Tibial nerve (tissue), 4 donors: ENCODE measurements at regions not wholly inside any gene's neighbourhood (a gene's known extent, or its start where the extent isn't known, plus 50 kb on each side); places are given as distances from the start of the nearest gene placed in this dataset.

ENCODE experiments used
- DNase-seq, 2 donors: peaks; one replicate each; pipeline ENCODE4 v3.0.0-alpha.2; 2019; ENCODE audit warnings: low spot score in 2 of 2
- H3K27ac ChIP-seq, 4 donors: fragments of 200-600 bp; sonication (generic) in 3 of 4; one replicate each; pipeline ENCODE4 v1.5.1; 2017 to 2019; ENCODE audit warnings: mild to moderate bottlenecking in 1 of 4
- H3K27me3 ChIP-seq, 2 donors: fragments of 200-600 bp; sonication (generic) in 1 of 2; one replicate each; pipeline versions ENCODE4 v1.5.1 to v1.6.0; 2017 to 2019
- H3K36me3 ChIP-seq, 3 donors: fragments of 200-600 bp; sonication (generic); one replicate each; pipeline ENCODE4 v1.5.1; 2018 to 2019
- H3K4me1 ChIP-seq, 4 donors: fragments of 200-600 bp; sonication (generic) in 3 of 4; one replicate each; pipeline ENCODE4 v1.5.1; 2017 to 2019
- H3K4me3 ChIP-seq, 4 donors: fragments of 200-600 bp; sonication (generic) in 3 of 4; one replicate each; pipeline ENCODE4 v1.5.1; 2017 to 2019; ENCODE audit warnings: mild to moderate bottlenecking in 1 of 4, moderate library complexity in 1 of 4
- H3K9me3 ChIP-seq, 4 donors: fragments of 200-600 bp; sonication (generic) in 3 of 4; one replicate each; pipeline ENCODE4 v1.5.1; 2017 to 2019
- CTCF ChIP-seq, 5 experiments: fragments of 200-600 bp in 3 of 5; fragments of 450-650 bp in 2 of 5; sonication (generic) in 3 of 5; IDR thresholded peaks; one replicate each; pipeline ENCODE4 v1.5.1; 2016 to 2019; ENCODE audit warnings: antibody characterized with exemption in 5 of 5, mild to moderate bottlenecking in 3 of 5, moderate library complexity in 2 of 5
- EP300 ChIP-seq, 2 donors: sonication (generic); formaldehyde crosslinking; IDR thresholded peaks; one replicate each; pipeline ENCODE4 v1.6.1; 2017; ENCODE audit warnings: antibody characterized with exemption in 2 of 2, mild to moderate bottlenecking in 1 of 2
- POLR2A ChIP-seq, 2 donors: fragments of 450-650 bp; IDR thresholded peaks; one replicate each; pipeline ENCODE4 v1.6.1; 2017; ENCODE audit warnings: antibody characterized with exemption in 2 of 2, mild to moderate bottlenecking in 2 of 2, moderate library complexity in 2 of 2
- WGBS, 2 donors: methylation state at CpG; one replicate each; pipeline ENCODE4 v1.1.5; 2018; 5-methylcytosine and 5-hydroxymethylcytosine counted together

GRCh38 chr6:73942592-73943186 lies 246.7 kb downstream of the CD109 start:
- H3K4me3 ChIP-seq: no peak overlapping the region
- no peak for DNase-seq
- H3K9me3 ChIP-seq: peaks cover 0 to 12% (median 3%) of the 10 kb centered on the region in 4 donors
- 83 to 86% methylated on average over 3 of the region's 3 CpGs for WGBS, 2 donors
- H3K27ac ChIP-seq: no peak overlapping the region
- TF ChIP-seq CTCF (IDR thresholded peaks at IDR 0.05) (no peak), EP300 (IDR thresholded peaks at IDR 0.05) (no peak), POLR2A (IDR thresholded peaks at IDR 0.05) (no peak)
- no peaks in the 10 kb centered on the region for H3K27me3 ChIP-seq
- H3K36me3 ChIP-seq: no peaks in the 10 kb centered on the region
- H3K4me1 ChIP-seq: no peaks in the 10 kb centered on the region

- Histone ChIP-seq H3K36me3 (no peaks in the 10 kb centered on the region), H3K4me3 (no peak overlapping the region), H3K9me3 (peaks cover 0 to 4% (median under 1%) of the 10 kb centered on the region in 4 donors), H3K27me3 (no peaks in the 10 kb centered on the region), H3K27ac (no peak overlapping the region), H3K4me1 (no peaks in the 10 kb centered on the region)
- TF ChIP-seq EP300 (IDR thresholded peaks at IDR 0.05) (no peak), POLR2A (IDR thresholded peaks at IDR 0.05) (no peak), CTCF (IDR thresholded peaks at IDR 0.05) (no peak)
- no peak for DNase-seq
Observed at GRCh38 chr6:73941892-73942291, 245.9 kb downstream of the CD109 start.

- no peak for DNase-seq
- H3K4me3 ChIP-seq: no peak overlapping the region
- H3K4me1 ChIP-seq: no peaks in the 10 kb centered on the region
- TF ChIP-seq CTCF (IDR thresholded peaks at IDR 0.05) (no peak), POLR2A (IDR thresholded peaks at IDR 0.05) (no peak), EP300 (IDR thresholded peaks at IDR 0.05) (no peak)
- H3K27ac ChIP-seq: no peak overlapping the region
- H3K9me3 ChIP-seq: no peaks in the 10 kb centered on the region
- no peaks in the 10 kb centered on the region for H3K36me3 ChIP-seq
- H3K27me3 ChIP-seq: no peaks in the 10 kb centered on the region
Observed at GRCh38 chr6:73937805-73938204, 241.8 kb downstream of the CD109 start.

GRCh38 chr6:73932866-73933265 lies 236.9 kb downstream of the CD109 start:
- no peak for DNase-seq
- Histone ChIP-seq H3K27me3 (no peaks in the 10 kb centered on the region), H3K36me3 (no peaks in the 10 kb centered on the region), H3K4me3 (no peak overlapping the region), H3K9me3 (peaks cover 0 to 20% (median 4%) of the 10 kb centered on the region in 4 donors), H3K27ac (no peak overlapping the region), H3K4me1 (no peaks in the 10 kb centered on the region)
- TF ChIP-seq EP300 (IDR thresholded peaks at IDR 0.05): no peak
- TF ChIP-seq POLR2A (IDR thresholded peaks at IDR 0.05): no peak
- no peak for TF ChIP-seq CTCF (IDR thresholded peaks at IDR 0.05)

GRCh38 chr6:73929405-73929804 lies 233.4 kb downstream of the CD109 start:
- Histone ChIP-seq H3K4me1 (no peaks in the 10 kb centered on the region), H3K9me3 (peaks cover 0 to 33% (median 4%) of the 10 kb centered on the region in 4 donors), H3K36me3 (no peaks in the 10 kb centered on the region), H3K27me3 (no peaks in the 10 kb centered on the region), H3K4me3 (no peak overlapping the region), H3K27ac (no peak overlapping the region)
- 82 to 83% methylated on average over 3 of the region's 3 CpGs for WGBS, 2 donors
- no peak for TF ChIP-seq EP300 (IDR thresholded peaks at IDR 0.05)
- no peak for TF ChIP-seq CTCF (IDR thresholded peaks at IDR 0.05)
- TF ChIP-seq POLR2A (IDR thresholded peaks at IDR 0.05): no peak
- no peak for DNase-seq
